ENCODE measurements at regions not wholly inside any gene's neighbourhood (a gene's known extent, or its start where the extent isn't known, plus 50 kb on each side); places are given as distances from the start of the nearest gene placed in this dataset.
"Not testable (repeated sequence)": the region's sequence is repeated elsewhere in the genome, so short reads cannot be mapped to it uniquely, and the experiment has no call there.

- Histone ChIP-seq H3K27me3 (replicated peaks in 1 of 4; ENCODE audit: control extremely low read depth in 1 of 4, control insufficient read depth in 3 of 4, insufficient read depth in 4 of 4, low read length in 3 of 4) (no peaks in the 10 kb centered on the region), H3K4me2 (replicated peaks; ENCODE audit: low read depth, low read length, poor library complexity, severe bottlenecking) (no peak overlapping the region), H3K36me3 (replicated peaks in 1 of 2; ENCODE audit: control extremely low read depth in 1 of 2, control insufficient read depth in 1 of 2, extremely low read depth in 1 of 2, insufficient read depth in 2 of 2, low read length in 1 of 2) (no peaks in the 10 kb centered on the region), H3K79me2 (ENCODE audit: control insufficient read depth, insufficient read depth, low read length) (no peaks in the 10 kb centered on the region), H3K9me3 (ENCODE audit: control extremely low read depth in 1 of 3, control insufficient read depth in 2 of 3, insufficient read depth in 1 of 3, low read length in 2 of 3) (peaks cover 0 to 1% (median 0%) of the 10 kb centered on the region in 3 donors), H2AFZ (ENCODE audit: insufficient read depth, low read depth, low read length, poor library complexity, severe bottlenecking) (no peak overlapping the region), H3K9ac (ENCODE audit: low read length) (no peak overlapping the region), H3K27ac (ENCODE audit: low read length in 2 of 2) (no peak overlapping the region), H4K20me1 (ENCODE audit: control insufficient read depth, insufficient read depth, low read length, poor library complexity, severe bottlenecking) (no peaks in the 10 kb centered on the region), H3K4me3 (ENCODE audit: control extremely low read depth in 1 of 5, extremely low read depth in 1 of 5, insufficient read depth in 1 of 5, low read depth in 2 of 5, low read length in 4 of 5) (no peak overlapping the region), H3K4me1 (ENCODE audit: control insufficient read depth in 2 of 2, insufficient read depth in 2 of 2, low read length in 2 of 2) (no peaks in the 10 kb centered on the region)
- DNase-seq (no peak), ATAC-seq (ENCODE audit: low read depth) (no peak)
- intact Hi-C loops (cut with micrococcal nuclease), result no loop called here
- no peak for TF ChIP-seq EZH2 (IDR thresholded peaks at IDR 0.05; ENCODE audit: borderline replicate concordance, insufficient read depth, low read depth, low read length, poor library complexity, severe bottlenecking)
- no peak for TF ChIP-seq CTCF (IDR thresholded peaks at IDR 0.05)
- no CpG with 5 or more reads among the region's 3 CpGs for WGBS (ENCODE audit: insufficient coverage)
- H3K9me3 Mint-ChIP-seq (ENCODE audit: insufficient read depth), result no peaks in the 10 kb centered on the region
- no peak overlapping the region for H3K27ac Mint-ChIP-seq
- POLR2A ChIA-PET, result no interaction called here
- no peaks in the 10 kb centered on the region for H3K27me3 Mint-ChIP-seq
- H3K4me1 Mint-ChIP-seq, result no peaks in the 10 kb centered on the region
- no peak overlapping the region for H3K4me3 Mint-ChIP-seq
- CTCF ChIA-PET, result no interaction called here
Observed at GRCh38 chr6:94894300-94894699, 683.0 kb upstream of the MANEA start.

GRCh38 chr6:94893327-94893726, 684.0 kb upstream of the MANEA start:
- DNase-seq (no peak), ATAC-seq (ENCODE audit: low read depth) (no peak)
- Histone ChIP-seq H3K27me3 (replicated peaks in 1 of 4; ENCODE audit: control extremely low read depth in 1 of 4, control insufficient read depth in 3 of 4, insufficient read depth in 4 of 4, low read length in 3 of 4) (no peaks in the 10 kb centered on the region), H2AFZ (ENCODE audit: insufficient read depth, low read depth, low read length, poor library complexity, severe bottlenecking) (no peak overlapping the region), H4K20me1 (ENCODE audit: control insufficient read depth, insufficient read depth, low read length, poor library complexity, severe bottlenecking) (no peaks in the 10 kb centered on the region), H3K9me3 (ENCODE audit: control extremely low read depth in 1 of 3, control insufficient read depth in 2 of 3, insufficient read depth in 1 of 3, low read length in 2 of 3) (peaks cover 0 to 3% (median 0%) of the 10 kb centered on the region in 3 donors), H3K4me2 (replicated peaks; ENCODE audit: low read depth, low read length, poor library complexity, severe bottlenecking) (no peak overlapping the region), H3K4me3 (ENCODE audit: control extremely low read depth in 1 of 5, extremely low read depth in 1 of 5, insufficient read depth in 1 of 5, low read depth in 2 of 5, low read length in 4 of 5) (no peak overlapping the region), H3K27ac (ENCODE audit: low read length in 2 of 2) (no peak overlapping the region), H3K4me1 (ENCODE audit: control insufficient read depth in 2 of 2, insufficient read depth in 2 of 2, low read length in 2 of 2) (no peaks in the 10 kb centered on the region), H3K36me3 (replicated peaks in 1 of 2; ENCODE audit: control extremely low read depth in 1 of 2, control insufficient read depth in 1 of 2, extremely low read depth in 1 of 2, insufficient read depth in 2 of 2, low read length in 1 of 2) (no peaks in the 10 kb centered on the region), H3K79me2 (ENCODE audit: control insufficient read depth, insufficient read depth, low read length) (no peaks in the 10 kb centered on the region), H3K9ac (ENCODE audit: low read length) (no peak overlapping the region)
- intact Hi-C loops (cut with micrococcal nuclease), result no loop called here
- no CpG with 5 or more reads among the region's 2 CpGs for WGBS (ENCODE audit: insufficient coverage)
- ChIA-PET CTCF (no interaction called here), POLR2A (no interaction called here)
- Mint-ChIP-seq H3K4me1 (no peaks in the 10 kb centered on the region), H3K9me3 (ENCODE audit: insufficient read depth) (no peaks in the 10 kb centered on the region), H3K4me3 (no peak overlapping the region), H3K27me3 (no peaks in the 10 kb centered on the region), H3K27ac (no peak overlapping the region)
- TF ChIP-seq CTCF (IDR thresholded peaks at IDR 0.05), result no peak
- no peak for TF ChIP-seq EZH2 (IDR thresholded peaks at IDR 0.05; ENCODE audit: borderline replicate concordance, insufficient read depth, low read depth, low read length, poor library complexity, severe bottlenecking)

- H3K4me1 ChIP-seq (ENCODE audit: control insufficient read depth in 2 of 2, insufficient read depth in 2 of 2, low read length in 2 of 2); H4K20me1 ChIP-seq (ENCODE audit: control insufficient read depth, insufficient read depth, low read length, poor library complexity, severe bottlenecking); H3K4me1 Mint-ChIP-seq; H3K4me2 ChIP-seq (replicated peaks; ENCODE audit: low read depth, low read length, poor library complexity, severe bottlenecking); H3K27ac Mint-ChIP-seq; H3K9me3 ChIP-seq (ENCODE audit: control extremely low read depth in 1 of 3, control insufficient read depth in 2 of 3, insufficient read depth in 1 of 3, low read length in 2 of 3); H3K4me3 ChIP-seq (ENCODE audit: control extremely low read depth in 1 of 5, extremely low read depth in 1 of 5, insufficient read depth in 1 of 5, low read depth in 2 of 5, low read length in 4 of 5); H3K27ac ChIP-seq (ENCODE audit: low read length in 2 of 2); H3K36me3 ChIP-seq (replicated peaks in 1 of 2; ENCODE audit: control extremely low read depth in 1 of 2, control insufficient read depth in 1 of 2, extremely low read depth in 1 of 2, insufficient read depth in 2 of 2, low read length in 1 of 2); H2AFZ ChIP-seq (ENCODE audit: insufficient read depth, low read depth, low read length, poor library complexity, severe bottlenecking); DNase-seq; intact Hi-C loops (cut with micrococcal nuclease); CTCF ChIA-PET; ATAC-seq (ENCODE audit: low read depth); H3K9me3 Mint-ChIP-seq (ENCODE audit: insufficient read depth); H3K27me3 ChIP-seq (replicated peaks in 1 of 4; ENCODE audit: control extremely low read depth in 1 of 4, control insufficient read depth in 3 of 4, insufficient read depth in 4 of 4, low read length in 3 of 4); H3K4me3 Mint-ChIP-seq; POLR2A ChIA-PET; H3K79me2 ChIP-seq (ENCODE audit: control insufficient read depth, insufficient read depth, low read length); H3K27me3 Mint-ChIP-seq; H3K9ac ChIP-seq (ENCODE audit: low read length): not testable (repeated sequence)
- WGBS (ENCODE audit: insufficient coverage), result 89% methylated on average over 5 of the region's 5 CpGs
Observed at GRCh38 chr6:94873819-94874218, 703.5 kb upstream of the MANEA start.

All from B cell (primary cell).